Activated gamma-delta T cell treated with Interleukin-2 at 50 U/mL for 16 hours (primary cell): ENCODE measurements at regions not wholly inside any gene's neighbourhood (a gene's known extent, or its start where the extent isn't known, plus 50 kb on each side); places are given as distances from the start of the nearest gene placed in this dataset.
"Not testable (repeated sequence)": the region's sequence is repeated elsewhere in the genome, so short reads cannot be mapped to it uniquely, and the experiment has no call there.

ENCODE experiments used
- DNase-seq: peaks from one replicate; pipeline ENCODE4 v3.0.0-alpha.2; 2020

DNA sequence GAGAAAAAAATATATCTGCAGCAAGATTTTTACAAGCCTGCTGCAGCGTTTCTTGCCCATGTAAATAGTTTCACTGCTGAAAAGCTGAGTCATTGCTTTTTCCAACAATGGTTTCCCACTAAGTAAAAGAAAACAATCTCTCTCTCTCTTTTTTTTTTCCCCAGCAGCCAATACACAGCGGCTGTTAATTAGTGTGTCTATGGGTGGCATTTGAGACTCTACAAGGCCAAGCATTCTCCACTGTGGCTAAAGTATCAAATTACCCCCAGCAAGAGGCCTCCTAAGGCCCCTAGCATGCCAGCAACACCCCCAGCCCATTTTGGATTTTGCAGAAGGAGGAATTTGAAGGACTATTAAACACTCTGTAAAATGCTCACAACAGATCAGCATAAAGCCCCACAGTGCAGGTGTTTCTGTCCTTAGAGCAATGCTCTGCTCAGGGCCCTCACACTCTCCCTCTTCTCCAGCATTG lies 837.4 kb downstream of the TRIML1 start:
- DNase-seq: no peak

DNA sequence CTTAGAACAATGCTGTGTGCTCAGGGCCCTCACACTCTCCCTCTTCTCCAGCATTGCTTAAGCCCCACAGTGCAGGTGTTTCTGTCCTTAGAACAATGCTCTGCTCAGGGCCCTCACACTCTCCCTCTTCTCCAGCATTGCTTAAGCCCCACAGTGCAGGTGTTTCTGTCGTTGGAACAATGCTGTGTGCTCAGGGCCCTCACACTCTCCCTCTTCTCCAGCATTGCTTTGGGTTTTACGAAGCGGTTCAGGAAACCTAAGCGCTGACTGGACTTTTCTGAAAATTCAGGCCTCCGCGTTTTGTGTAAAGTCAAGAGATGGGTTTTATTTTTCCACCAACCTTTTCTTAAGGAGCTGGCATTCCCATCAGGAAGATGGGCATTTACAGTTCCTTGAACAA lies 838.0 kb downstream of the TRIML1 start:
- DNase-seq: not testable (repeated sequence)

- DNase-seq: no peak
Observed at GRCh38 chr4:188984518-188984917, 845.3 kb downstream of the TRIML1 start.

GRCh38 chr4:188986271-188986689 lies 847.0 kb downstream of the TRIML1 start:
- no peak for DNase-seq

- no peak for DNase-seq
Observed at GRCh38 chr4:188987011-188987410, 847.8 kb downstream of the TRIML1 start.

GRCh38 chr4:188988131-188988530 lies 848.9 kb downstream of the TRIML1 start:
- no peak for DNase-seq

DNA sequence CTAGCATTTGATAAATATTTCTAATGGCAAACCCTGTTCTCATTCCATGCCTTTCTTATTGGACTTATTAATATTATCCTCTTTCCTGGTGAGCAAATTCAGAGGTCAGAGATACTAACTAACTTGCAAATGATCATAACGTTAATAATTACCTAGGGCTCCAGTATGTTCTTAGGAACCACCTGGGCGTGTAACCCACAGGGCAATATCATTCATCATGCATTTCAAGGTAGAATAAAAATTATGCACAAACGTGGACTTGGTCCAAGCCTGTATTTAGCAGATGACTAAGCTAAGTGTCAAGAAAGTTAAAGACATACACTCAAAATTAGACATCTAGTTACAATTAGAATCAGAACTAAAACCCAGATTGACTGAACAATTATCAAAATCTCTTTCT lies 850.1 kb downstream of the TRIML1 start:
- no peak for DNase-seq

GRCh38 chr4:188992706-188993105 lies 853.5 kb downstream of the TRIML1 start:
- DNase-seq: no peak

- DNase-seq: no peak
Observed at GRCh38 chr4:188993871-188994270, 854.6 kb downstream of the TRIML1 start.

DNA sequence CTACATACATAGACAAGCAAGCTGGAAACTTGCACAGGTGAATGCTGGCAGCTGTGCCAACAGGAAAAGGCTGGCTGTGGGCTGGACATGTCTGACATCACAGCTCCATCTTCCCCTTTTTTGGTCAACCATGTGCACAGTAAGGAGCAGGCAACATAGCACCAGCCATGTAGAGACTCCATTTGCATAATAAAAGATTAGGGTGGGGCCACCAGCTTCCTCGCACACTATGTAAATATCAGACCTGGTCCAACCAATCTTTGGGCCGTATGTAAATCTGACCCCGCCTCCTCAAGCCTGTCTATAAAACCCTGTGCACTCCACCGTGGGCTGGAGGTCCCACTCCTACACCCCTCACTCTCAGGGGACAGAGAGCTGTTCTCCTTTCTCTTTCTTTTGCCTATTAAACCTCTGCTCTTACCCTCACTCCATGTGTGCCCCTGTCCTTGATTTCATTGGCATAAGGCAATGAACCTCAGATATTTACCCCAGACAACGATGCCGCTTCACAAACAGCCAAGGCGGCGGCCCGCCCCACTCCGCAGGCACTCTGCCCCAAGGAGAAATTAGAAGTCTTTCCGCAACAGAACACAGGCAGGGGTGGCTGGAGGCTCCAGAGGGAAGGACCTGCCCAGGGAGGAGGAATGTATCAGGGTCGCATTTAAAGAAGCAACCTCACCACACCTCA lies 862.2 kb downstream of the TRIML1 start:
- no peak for DNase-seq

DNA sequence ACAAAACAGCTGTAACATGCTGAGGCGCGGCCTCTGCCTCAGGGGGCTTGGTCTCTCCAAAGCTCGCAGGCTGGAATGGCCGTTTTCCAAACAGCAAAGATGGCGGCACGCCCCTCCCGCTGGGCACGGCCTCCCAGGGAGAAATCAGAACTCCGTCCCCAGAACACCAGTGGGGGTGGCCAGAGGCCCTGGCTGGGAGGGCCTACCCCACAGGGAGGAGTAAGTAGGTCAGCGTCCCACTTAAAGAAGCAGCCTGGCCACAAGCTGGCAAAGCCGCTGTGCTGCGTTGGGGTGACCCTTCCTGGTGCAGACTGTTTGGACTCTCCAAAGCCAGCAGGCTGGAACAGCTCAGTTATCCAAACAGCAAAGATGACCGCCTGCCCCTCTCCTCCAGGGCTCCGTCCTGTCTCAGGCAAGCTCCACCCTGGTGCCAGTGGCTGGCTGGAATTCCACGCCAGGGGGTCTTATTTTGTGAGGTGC lies 862.8 kb downstream of the TRIML1 start:
- no peak for DNase-seq

- no peak for DNase-seq
Observed at GRCh38 chr4:189002475-189002874, 863.2 kb downstream of the TRIML1 start.

GRCh38 chr4:189010452-189011217 lies 871.4 kb downstream of the TRIML1 start:
- DNase-seq: not testable (repeated sequence)

DNA sequence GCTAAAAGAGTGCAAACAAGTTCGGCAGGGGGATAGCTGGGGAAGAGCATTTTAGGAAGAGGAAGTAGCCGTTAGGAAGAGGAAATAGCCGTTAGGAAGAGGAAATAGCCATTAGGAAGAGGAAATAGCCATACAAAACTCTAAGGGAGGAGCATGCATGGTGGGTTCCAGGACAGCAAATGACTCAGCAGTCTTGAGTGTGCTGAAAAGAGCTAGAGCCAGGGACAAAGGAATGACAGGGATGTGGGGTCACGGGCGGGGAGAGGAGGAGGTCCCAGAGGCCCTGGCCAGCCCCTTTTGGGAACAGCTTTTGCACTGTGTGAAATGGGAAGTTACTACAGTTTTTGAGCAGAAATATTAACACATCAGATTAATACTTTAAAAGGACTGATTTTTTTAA lies 882.6 kb downstream of the TRIML1 start:
- DNase-seq: no peak

DNA sequence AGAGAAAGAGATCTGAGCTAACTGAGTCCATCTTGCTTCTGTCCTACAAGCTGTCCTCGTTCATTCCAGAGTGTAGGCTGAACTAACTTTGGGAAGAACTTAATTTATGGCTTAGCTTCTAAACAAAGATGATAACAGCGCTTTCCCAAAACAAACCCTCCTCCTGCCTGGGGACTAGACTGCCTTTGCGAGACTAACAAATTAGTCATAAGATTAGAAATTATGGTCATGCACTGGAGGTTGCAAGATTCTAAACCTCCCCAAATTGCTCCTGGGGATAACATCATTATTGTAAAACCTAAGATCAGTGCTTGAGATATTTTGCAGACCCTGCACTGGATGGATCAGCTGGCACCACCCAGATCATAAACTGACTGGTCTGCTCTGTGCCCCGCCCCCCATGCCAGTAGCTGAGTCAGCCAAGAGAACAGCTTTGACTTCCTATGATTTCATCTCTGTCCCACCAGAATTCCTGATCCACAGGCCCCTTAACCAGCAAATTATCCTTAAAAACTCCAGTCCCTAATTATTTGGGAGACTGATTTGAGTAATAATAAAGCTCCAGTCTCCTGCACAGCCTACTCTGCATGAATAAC lies 883.3 kb downstream of the TRIML1 start:
- DNase-seq: no peak

DNA sequence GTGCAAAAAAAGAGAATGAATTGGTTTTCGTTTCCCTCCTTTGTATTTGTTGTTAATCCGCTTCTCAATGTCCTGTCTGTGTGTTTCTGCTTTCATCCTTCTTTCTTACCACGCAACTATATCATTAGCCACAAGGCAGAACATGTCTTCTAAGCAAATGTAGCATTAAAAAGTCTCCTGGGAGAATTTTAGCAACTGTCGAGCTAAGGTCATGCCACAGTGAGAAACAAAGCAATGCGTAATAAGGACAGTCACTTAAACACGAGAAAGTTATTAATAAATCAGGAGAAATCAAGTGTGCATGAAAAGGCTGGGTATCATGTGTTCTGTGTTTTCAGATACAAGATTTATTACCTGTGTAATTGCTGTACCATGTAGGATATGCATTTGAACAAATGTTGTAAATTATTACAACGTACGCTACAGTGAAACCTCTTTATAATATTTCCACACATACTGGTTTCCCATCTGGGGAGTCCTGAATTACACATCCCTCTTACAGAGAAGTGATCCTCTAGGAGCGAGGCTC lies 890.8 kb downstream of the TRIML1 start:
- no peak for DNase-seq

DNA sequence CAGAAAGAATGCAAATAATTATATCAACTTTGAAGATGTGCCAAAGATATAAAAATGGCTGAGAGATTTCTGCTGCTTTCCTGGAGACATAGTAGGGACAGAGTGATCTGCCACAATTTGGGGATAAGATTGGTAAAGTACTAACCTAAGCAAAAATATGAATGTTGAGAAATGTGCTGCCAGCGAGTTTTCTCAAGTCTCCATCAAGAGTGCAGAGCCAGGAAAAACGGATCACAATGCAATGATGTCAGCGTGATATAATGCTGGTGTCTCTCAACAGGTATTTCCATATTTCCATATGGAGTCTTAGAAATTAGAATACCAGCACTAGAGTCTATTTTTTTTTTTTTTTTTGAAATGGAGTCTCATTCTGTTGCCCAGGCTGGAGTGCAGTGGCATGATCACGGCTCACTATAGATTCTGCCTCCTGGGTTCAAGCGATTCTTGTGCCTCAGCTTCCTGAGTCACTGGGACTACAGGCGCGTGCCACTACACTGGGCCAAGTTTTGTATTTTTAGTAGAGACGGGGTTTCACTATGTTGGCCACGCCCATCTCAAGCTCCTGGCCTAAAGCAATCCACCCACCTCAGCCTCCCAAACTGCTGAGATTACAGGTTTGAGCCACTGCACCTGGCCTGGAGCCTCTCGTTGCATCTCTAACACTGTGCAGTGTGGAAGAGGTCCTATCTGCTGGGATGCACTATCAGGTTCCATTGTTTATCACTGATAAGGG lies 893.5 kb downstream of the TRIML1 start:
- no peak for DNase-seq

GRCh38 chr4:189033801-189034347 lies 894.6 kb downstream of the TRIML1 start:
- no peak for DNase-seq

DNA sequence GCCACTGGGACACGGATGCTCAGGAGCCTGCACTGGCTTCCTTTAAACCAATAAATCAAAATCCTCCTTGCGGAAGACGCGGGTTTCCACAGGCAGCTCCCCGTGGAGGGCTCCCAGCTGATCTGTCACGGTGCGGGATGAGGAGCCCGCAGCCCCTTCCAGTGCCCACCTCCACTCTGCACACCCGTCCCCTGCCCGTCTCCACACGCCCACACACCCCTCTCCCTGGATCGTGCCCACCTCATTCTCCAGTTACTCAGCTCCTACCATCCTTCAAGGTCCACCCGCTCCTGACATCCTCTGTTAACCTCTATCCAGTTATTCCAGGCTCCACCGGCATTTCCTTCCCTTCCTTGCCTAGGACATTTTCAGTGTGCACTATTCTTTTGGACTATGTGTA lies 895.9 kb downstream of the TRIML1 start:
- DNase-seq: no peak

GRCh38 chr4:189035654-189036053 lies 896.4 kb downstream of the TRIML1 start:
- no peak for DNase-seq

- no peak for DNase-seq
Observed at GRCh38 chr4:189036906-189037305, 897.7 kb downstream of the TRIML1 start.

- DNase-seq: no peak
Observed at GRCh38 chr4:189046642-189047041, 894.0 kb upstream of the FRG1 start.

GRCh38 chr4:189048119-189048518 lies 892.6 kb upstream of the FRG1 start:
- no peak for DNase-seq
